Parathyroid adenoma (tissue), 2 donors: ENCODE measurements at regions not wholly inside any gene's neighbourhood (a gene's known extent, or its start where the extent isn't known, plus 50 kb on each side); places are given as distances from the start of the nearest gene placed in this dataset.

Experiments
- H2AFZ ChIP-seq: fragments of 300-600 bp; sonication (generic); one replicate; pipeline ENCODE4 v1.7.0; 2017; ENCODE audit warnings: antibody characterized with exemption, mild to moderate bottlenecking
- H3K27ac ChIP-seq: fragments of 300-600 bp; sonication (generic); one replicate; pipeline ENCODE4 v1.7.0; 2017
- H3K27me3 ChIP-seq: fragments of 300-600 bp; sonication (generic); one replicate; pipeline ENCODE4 v1.7.0; 2017; ENCODE audit warnings: low read length; ENCODE audit not compliant: control insufficient read depth, insufficient read depth
- H3K36me3 ChIP-seq: fragments of 300-600 bp; sonication (generic); one replicate; pipeline ENCODE4 v1.7.0; 2017; ENCODE audit warnings: low read length; ENCODE audit not compliant: control insufficient read depth, insufficient read depth
- H3K4me1 ChIP-seq: fragments of 300-600 bp; sonication (generic); one replicate; pipeline ENCODE4 v1.7.0; 2017; ENCODE audit warnings: control low read depth
- H3K4me2 ChIP-seq: fragments of 300-600 bp; sonication (generic); one replicate; pipeline ENCODE4 v1.7.0; 2017; ENCODE audit warnings: low read length
- H3K4me3 ChIP-seq: fragments of 300-600 bp; sonication (generic); one replicate; pipeline ENCODE4 v1.7.0; 2017; ENCODE audit warnings: low read depth, low read length
- H3K79me2 ChIP-seq: fragments of 300-600 bp; sonication (generic); one replicate; pipeline ENCODE4 v1.7.0; 2017; ENCODE audit warnings: control low read depth
- H3K9ac ChIP-seq: fragments of 300-600 bp; sonication (generic); one replicate; pipeline ENCODE4 v1.7.0; 2017; ENCODE audit warnings: mild to moderate bottlenecking
- H3K9me3 ChIP-seq: fragments of 300-600 bp; sonication (generic); one replicate; pipeline ENCODE4 v1.7.0; 2017; ENCODE audit warnings: low read length; ENCODE audit not compliant: control insufficient read depth
- CTCF ChIP-seq: fragments of 300-600 bp; sonication (generic); IDR thresholded peaks from one replicate; pipeline ENCODE4 v1.7.0; 2017; ENCODE audit warnings: antibody characterized with exemption, mild to moderate bottlenecking
- donor health status: primary hyperparathyroidism.

DNA sequence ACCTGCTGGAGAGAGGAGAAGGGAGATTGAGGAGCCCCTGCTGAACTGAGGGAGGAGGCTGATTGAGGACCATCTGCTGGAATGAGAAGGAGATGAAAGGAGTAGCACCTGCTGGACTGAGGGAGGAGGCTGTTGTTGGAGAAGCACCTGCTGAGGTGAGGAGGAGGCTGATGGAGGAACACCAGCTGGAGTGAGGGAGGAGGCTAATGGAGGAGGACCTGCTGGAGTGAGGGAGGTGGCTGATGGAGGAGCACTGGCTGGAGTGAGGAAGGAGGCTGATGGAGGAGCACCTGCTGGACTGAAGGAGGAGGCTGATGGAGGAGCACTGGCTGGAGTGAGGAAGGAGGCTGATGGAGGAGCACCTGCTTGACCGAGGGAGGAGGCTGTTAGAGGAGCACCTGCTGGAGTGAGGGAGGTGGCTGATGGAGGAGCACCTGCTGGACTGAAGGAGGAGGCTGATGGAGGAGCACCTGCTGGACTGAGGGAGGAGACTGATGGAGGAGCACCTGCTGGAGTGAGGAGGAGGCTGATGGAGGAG, 409.2 kb upstream of the MYT1L start:
- H3K79me2 ChIP-seq, result no peaks in the 10 kb centered on the region
- no peaks in the 10 kb centered on the region for H3K9me3 ChIP-seq
- H3K27me3 ChIP-seq, result no peaks in the 10 kb centered on the region
- no peak overlapping the region for H3K9ac ChIP-seq
- H3K4me2 ChIP-seq, result no peak overlapping the region
- H3K4me1 ChIP-seq, result peaks cover 29% of the 10 kb centered on the region
- no peak for TF ChIP-seq CTCF
- H3K27ac ChIP-seq, result no peak overlapping the region
- no peaks in the 10 kb centered on the region for H3K36me3 ChIP-seq
- no peak overlapping the region for H3K4me3 ChIP-seq
- H2AFZ ChIP-seq, result no peak overlapping the region

GRCh38 chr2:2739231-2739795, 408.2 kb upstream of the MYT1L start:
- no peaks in the 10 kb centered on the region for H3K79me2 ChIP-seq
- H3K4me1 ChIP-seq, result peaks cover 28% of the 10 kb centered on the region
- no peaks in the 10 kb centered on the region for H3K36me3 ChIP-seq
- H3K27me3 ChIP-seq, result no peaks in the 10 kb centered on the region
- TF ChIP-seq CTCF, result no peak
- no peaks in the 10 kb centered on the region for H3K9me3 ChIP-seq
- no peak overlapping the region for H2AFZ ChIP-seq
- H3K27ac ChIP-seq, result no peak overlapping the region
- no peak overlapping the region for H3K4me2 ChIP-seq
- H3K9ac ChIP-seq, result no peak overlapping the region
- no peak overlapping the region for H3K4me3 ChIP-seq

GRCh38 chr2:2738684-2739083, 407.6 kb upstream of the MYT1L start:
- H3K27me3 ChIP-seq, result no peaks in the 10 kb centered on the region
- H3K79me2 ChIP-seq, result no peaks in the 10 kb centered on the region
- H2AFZ ChIP-seq, result no peak overlapping the region
- H3K4me2 ChIP-seq, result no peak overlapping the region
- TF ChIP-seq CTCF, result no peak
- no peaks in the 10 kb centered on the region for H3K36me3 ChIP-seq
- no peaks in the 10 kb centered on the region for H3K9me3 ChIP-seq
- H3K27ac ChIP-seq, result no peak overlapping the region
- H3K4me3 ChIP-seq, result no peak overlapping the region
- H3K4me1 ChIP-seq, result peaks cover 21% of the 10 kb centered on the region
- H3K9ac ChIP-seq, result no peak overlapping the region

- H3K9me3 ChIP-seq, result no peaks in the 10 kb centered on the region
- no peak overlapping the region for H3K4me3 ChIP-seq
These were observed 407.2 kb upstream of the MYT1L start for GRCh38 chr2:2738276-2738675.

More at GRCh38 chr2:2738276-2738675, 407.2 kb upstream of the MYT1L start:
- Histone ChIP-seq H3K4me2 (no peak overlapping the region), H3K27ac (no peak overlapping the region), H3K27me3 (no peaks in the 10 kb centered on the region), H3K4me1 (peaks cover 19% of the 10 kb centered on the region), H3K79me2 (no peaks in the 10 kb centered on the region), H3K36me3 (no peaks in the 10 kb centered on the region), H2AFZ (no peak overlapping the region), H3K9ac (no peak overlapping the region)
- no peak for TF ChIP-seq CTCF
